ENCODE measurements at regions not wholly inside any gene's neighbourhood (a gene's known extent, or its start where the extent isn't known, plus 50 kb on each side); places are given as distances from the start of the nearest gene placed in this dataset.

DNA sequence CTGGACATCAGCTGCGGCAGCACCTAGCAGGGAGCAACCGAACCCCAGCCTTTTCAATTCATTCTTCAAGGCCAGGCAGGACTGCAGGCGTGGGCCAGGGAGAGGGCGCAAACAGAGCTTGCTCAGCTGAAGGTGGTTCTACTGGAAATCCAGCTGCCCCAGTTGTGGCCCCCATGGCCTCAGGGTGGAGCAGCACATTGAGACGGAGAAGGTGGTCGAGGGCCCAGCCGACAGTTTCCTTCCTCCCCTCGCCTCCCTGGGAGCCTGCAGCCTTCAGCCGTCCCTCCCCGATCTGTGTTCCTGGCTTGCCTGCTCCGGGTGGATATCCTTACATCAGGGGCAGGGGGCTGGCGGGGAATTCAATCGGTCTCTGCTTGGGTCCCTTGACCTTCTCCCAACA is 217.8 kb downstream of the ANKRD60 start:
- intact Hi-C loops (cut with micrococcal nuclease) = no loop called here
- Histone ChIP-seq H3K4me2 (ENCODE audit: low read length) (no peak overlapping the region), H3K9me2 (ENCODE audit: insufficient read depth) (no peaks in the 10 kb centered on the region), H3K79me2 (ENCODE audit: insufficient read depth, low read length) (no peaks in the 10 kb centered on the region), H2AFZ (ENCODE audit: low read depth, low read length, poor library complexity, severe bottlenecking) (no peak overlapping the region), H3K9ac (ENCODE audit: low read length) (no peak overlapping the region), H3K27ac (ENCODE audit: low read depth, low read length) (no peak overlapping the region), H3K27me3 (ENCODE audit: insufficient read depth, low read length) (peaks cover 25% of the 10 kb centered on the region), H3K36me3 (ENCODE audit: control insufficient read depth in 1 of 2, insufficient read depth in 2 of 2, low read length in 2 of 2) (no peaks in the 10 kb centered on the region), H3K9me3 (ENCODE audit: control insufficient read depth in 1 of 2, insufficient read depth in 1 of 2, low read depth in 1 of 2, low read length in 2 of 2) (no peaks in the 10 kb centered on the region), H3K4me1 (ENCODE audit: control insufficient read depth in 1 of 2, insufficient read depth in 2 of 2, low read length in 2 of 2) (peaks cover 0 to 19% of the 10 kb centered on the region in 2 experiments; a peak in 2 of 4 replicates), H3K4me3 (replicated peaks in 1 of 2; ENCODE audit: low read depth in 1 of 2, low read length in 2 of 2) (no peak overlapping the region), H4K20me1 (ENCODE audit: insufficient read depth) (no peaks in the 10 kb centered on the region)
- ChIA-PET CTCF (no interaction called here), RAD21 (ENCODE audit: low non-redundant PET in 1 of 2, low total read pairs in 2 of 2, uncharacterized antibody in 2 of 2, unreplicated experiment in 2 of 2) (no interaction called here), POLR2A (no interaction called here)
- TF ChIP-seq EGR1 (IDR thresholded peaks at IDR 0.05; ENCODE audit: low read depth) (no peak), CBX3 (IDR thresholded peaks at IDR 0.05; ENCODE audit: low read depth) (no peak), POLR2AphosphoS5 (IDR thresholded peaks at IDR 0.05; ENCODE audit: low read depth, low read length) (no peak), SRF (IDR thresholded peaks at IDR 0.05; ENCODE audit: low read depth) (no peak), JUND (IDR thresholded peaks at IDR 0.05) (no peak), CEBPB (IDR thresholded peaks at IDR 0.05; ENCODE audit: low read depth) (no peak)
- TF ChIP-seq, protein P1, sequence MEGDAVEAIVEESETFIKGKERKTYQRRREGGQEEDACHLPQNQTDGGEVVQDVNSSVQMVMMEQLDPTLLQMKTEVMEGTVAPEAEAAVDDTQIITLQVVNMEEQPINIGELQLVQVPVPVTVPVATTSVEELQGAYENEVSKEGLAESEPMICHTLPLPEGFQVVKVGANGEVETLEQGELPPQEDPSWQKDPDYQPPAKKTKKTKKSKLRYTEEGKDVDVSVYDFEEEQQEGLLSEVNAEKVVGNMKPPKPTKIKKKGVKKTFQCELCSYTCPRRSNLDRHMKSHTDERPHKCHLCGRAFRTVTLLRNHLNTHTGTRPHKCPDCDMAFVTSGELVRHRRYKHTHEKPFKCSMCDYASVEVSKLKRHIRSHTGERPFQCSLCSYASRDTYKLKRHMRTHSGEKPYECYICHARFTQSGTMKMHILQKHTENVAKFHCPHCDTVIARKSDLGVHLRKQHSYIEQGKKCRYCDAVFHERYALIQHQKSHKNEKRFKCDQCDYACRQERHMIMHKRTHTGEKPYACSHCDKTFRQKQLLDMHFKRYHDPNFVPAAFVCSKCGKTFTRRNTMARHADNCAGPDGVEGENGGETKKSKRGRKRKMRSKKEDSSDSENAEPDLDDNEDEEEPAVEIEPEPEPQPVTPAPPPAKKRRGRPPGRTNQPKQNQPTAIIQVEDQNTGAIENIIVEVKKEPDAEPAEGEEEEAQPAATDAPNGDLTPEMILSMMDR (IDR thresholded peaks at IDR 0.05 in 2 of 3, conservative IDR thresholded peaks at IDR 0.05 in 1 of 3; ENCODE audit: borderline replicate concordance in 1 of 3, insufficient read depth in 1 of 3, low read depth in 2 of 3, low read length in 2 of 3) = no peak
- ATAC-seq (no peak), DNase-seq (ENCODE audit: low read depth, low spot score) (no peak)
- BruUV-seq (replicated peaks) = no TSS peak

DNA sequence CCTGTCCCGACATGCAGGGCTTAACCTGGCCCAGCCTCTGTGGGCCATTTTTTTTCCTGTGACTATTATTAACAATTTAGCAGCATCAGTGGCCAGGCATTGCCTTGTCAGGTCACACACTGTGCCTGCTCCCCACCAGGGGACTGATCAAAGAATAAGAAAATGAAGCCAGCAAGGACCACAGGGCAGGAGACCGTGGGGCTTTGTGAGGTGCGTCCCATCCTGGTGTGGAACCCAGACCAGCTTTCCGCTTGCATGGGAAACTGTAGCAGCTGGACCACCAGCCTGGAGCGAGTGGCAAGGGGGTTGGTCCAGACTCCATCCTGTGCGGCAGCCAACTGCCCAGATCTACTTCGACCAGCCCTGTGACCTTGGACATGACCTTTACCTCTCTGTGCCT is 218.3 kb downstream of the ANKRD60 start:
- no peak overlapping the region for H3K4me3 ChIP-seq (replicated peaks in 1 of 2; ENCODE audit: low read depth in 1 of 2, low read length in 2 of 2)
- no TSS peak for BruUV-seq (replicated peaks)
- peaks cover 0 to 18% of the 10 kb centered on the region in 2 experiments; a peak in 2 of 4 replicates for H3K4me1 ChIP-seq (ENCODE audit: control insufficient read depth in 1 of 2, insufficient read depth in 2 of 2, low read length in 2 of 2)
- ATAC-seq (no peak), DNase-seq (ENCODE audit: low read depth, low spot score) (no peak)
- H3K36me3 ChIP-seq (ENCODE audit: control insufficient read depth in 1 of 2, insufficient read depth in 2 of 2, low read length in 2 of 2) = no peaks in the 10 kb centered on the region
- H4K20me1 ChIP-seq (ENCODE audit: insufficient read depth) = no peaks in the 10 kb centered on the region
- ChIA-PET CTCF (no interaction called here), RAD21 (ENCODE audit: low non-redundant PET in 1 of 2, low total read pairs in 2 of 2, uncharacterized antibody in 2 of 2, unreplicated experiment in 2 of 2) (no interaction called here), POLR2A (no interaction called here)
- no peak overlapping the region for H3K27ac ChIP-seq (ENCODE audit: low read depth, low read length)
- no peak overlapping the region for H3K9ac ChIP-seq (ENCODE audit: low read length)
- no peak overlapping the region for H3K4me2 ChIP-seq (ENCODE audit: low read length)
- H3K9me2 ChIP-seq (ENCODE audit: insufficient read depth) = no peaks in the 10 kb centered on the region
- no peaks in the 10 kb centered on the region for H3K9me3 ChIP-seq (ENCODE audit: control insufficient read depth in 1 of 2, insufficient read depth in 1 of 2, low read depth in 1 of 2, low read length in 2 of 2)
- H2AFZ ChIP-seq (ENCODE audit: low read depth, low read length, poor library complexity, severe bottlenecking) = no peak overlapping the region
- intact Hi-C loops (cut with micrococcal nuclease) = no loop called here
- peaks cover 25% of the 10 kb centered on the region for H3K27me3 ChIP-seq (ENCODE audit: insufficient read depth, low read length)
- no peaks in the 10 kb centered on the region for H3K79me2 ChIP-seq (ENCODE audit: insufficient read depth, low read length)
- TF ChIP-seq, protein P2, sequence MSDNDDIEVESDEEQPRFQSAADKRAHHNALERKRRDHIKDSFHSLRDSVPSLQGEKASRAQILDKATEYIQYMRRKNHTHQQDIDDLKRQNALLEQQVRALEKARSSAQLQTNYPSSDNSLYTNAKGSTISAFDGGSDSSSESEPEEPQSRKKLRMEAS (IDR thresholded peaks at IDR 0.05) = no peak
- TF ChIP-seq YY1 (IDR thresholded peaks at IDR 0.05; ENCODE audit: extremely low read depth, insufficient replicate concordance, low read depth, low read length) (no peak), ELF1 (IDR thresholded peaks at IDR 0.05; ENCODE audit: borderline replicate concordance, low read depth) (no peak), ZNF274 (IDR thresholded peaks at IDR 0.05; ENCODE audit: low read depth, low read length) (no peak), EGR1 (IDR thresholded peaks at IDR 0.05; ENCODE audit: low read depth) (no peak), FOSL1 (IDR thresholded peaks at IDR 0.05; ENCODE audit: low read depth) (no peak)

Measured in HCT116 (cell line).